ENCODE measurements at regions not wholly inside any gene's neighbourhood (a gene's known extent, or its start where the extent isn't known, plus 50 kb on each side); places are given as distances from the start of the nearest gene placed in this dataset.

- Histone ChIP-seq H3K36me3 (ENCODE audit: control insufficient read depth in 4 of 4, insufficient read depth in 4 of 4, low read length in 4 of 4) (no peaks in the 10 kb centered on the region), H3K27ac (ENCODE audit: low read depth in 1 of 2, low read length in 1 of 2) (no peak overlapping the region), H3K9me3 (ENCODE audit: control insufficient read depth in 4 of 4, insufficient read depth in 3 of 4, low read length in 3 of 4) (no peaks in the 10 kb centered on the region), H3K4me3 (no peak overlapping the region), H3K4me1 (ENCODE audit: control insufficient read depth in 5 of 5, insufficient read depth in 5 of 5, low read length in 5 of 5) (peaks cover 0 to 3% (median under 1%) of the 10 kb centered on the region in 5 donors), H3K9ac (ENCODE audit: insufficient read depth in 1 of 2, low read length in 2 of 2) (no peak overlapping the region), H3K27me3 (ENCODE audit: control insufficient read depth in 3 of 3, insufficient read depth in 3 of 3, low read length in 2 of 3) (no peaks in the 10 kb centered on the region)
- ATAC-seq (ENCODE audit: insufficient read depth, low FRiP score) (no peak), DNase-seq (no peak)
- WGBS, 2 donors = 95 to 98% methylated on average over 4 of the region's 4 CpGs
- TF ChIP-seq CTCF (IDR thresholded peaks at IDR 0.05; ENCODE audit: control extremely low read depth, extremely low read depth) = no peak
Observed at GRCh38 chr14:71348817-71349216, 441.6 kb downstream of the PCNX1 start.

GRCh38 chr14:71354142-71354541 is 446.9 kb downstream of the PCNX1 start:
- no peak overlapping the region for H3K9ac ChIP-seq (ENCODE audit: insufficient read depth in 1 of 2, low read length in 2 of 2)
- 98% methylated on average over 8 of the region's 8 CpGs for WGBS, 2 donors
- TF ChIP-seq CTCF (IDR thresholded peaks at IDR 0.05; ENCODE audit: control extremely low read depth, extremely low read depth) = no peak

GRCh38 chr14:71354801-71355200 is 447.5 kb downstream of the PCNX1 start:
- peak in 1 of 3 donors; percentile 17 for DNase-seq
- no peak overlapping the region for H3K27ac ChIP-seq (ENCODE audit: low read depth in 1 of 2, low read length in 1 of 2)
- H3K9ac ChIP-seq (ENCODE audit: insufficient read depth in 1 of 2, low read length in 2 of 2) = peak overlapping the region in 1 of 2 donors; percentile 39
- H3K4me1 ChIP-seq (ENCODE audit: control insufficient read depth in 5 of 5, insufficient read depth in 5 of 5, low read length in 5 of 5) = peaks cover 4 to 27% (median 5%) of the 10 kb centered on the region in 5 donors
- no peaks in the 10 kb centered on the region for H3K27me3 ChIP-seq (ENCODE audit: control insufficient read depth in 3 of 3, insufficient read depth in 3 of 3, low read length in 2 of 3)
- 83 to 88% methylated on average over 5 of the region's 5 CpGs for WGBS, 2 donors
- no peaks in the 10 kb centered on the region for H3K9me3 ChIP-seq (ENCODE audit: control insufficient read depth in 4 of 4, insufficient read depth in 3 of 4, low read length in 3 of 4)
- H3K4me3 ChIP-seq = no peak overlapping the region
- H3K36me3 ChIP-seq (ENCODE audit: control insufficient read depth in 4 of 4, insufficient read depth in 4 of 4, low read length in 4 of 4) = no peaks in the 10 kb centered on the region
- no peak for TF ChIP-seq CTCF (IDR thresholded peaks at IDR 0.05; ENCODE audit: control extremely low read depth, extremely low read depth)
- no peak for ATAC-seq (ENCODE audit: insufficient read depth, low FRiP score)

More at GRCh38 chr14:71354142-71354541, 446.9 kb downstream of the PCNX1 start:
- ATAC-seq (ENCODE audit: insufficient read depth, low FRiP score) (no peak), DNase-seq (no peak)
- Histone ChIP-seq H3K27me3 (ENCODE audit: control insufficient read depth in 3 of 3, insufficient read depth in 3 of 3, low read length in 2 of 3) (no peaks in the 10 kb centered on the region), H3K36me3 (ENCODE audit: control insufficient read depth in 4 of 4, insufficient read depth in 4 of 4, low read length in 4 of 4) (no peaks in the 10 kb centered on the region), H3K4me1 (ENCODE audit: control insufficient read depth in 5 of 5, insufficient read depth in 5 of 5, low read length in 5 of 5) (peaks cover 4 to 27% (median 5%) of the 10 kb centered on the region in 5 donors), H3K9me3 (ENCODE audit: control insufficient read depth in 4 of 4, insufficient read depth in 3 of 4, low read length in 3 of 4) (no peaks in the 10 kb centered on the region), H3K27ac (ENCODE audit: low read depth in 1 of 2, low read length in 1 of 2) (no peak overlapping the region), H3K4me3 (no peak overlapping the region)

Measured in lung (tissue), 11 donors.